ENCODE measurements at regions not wholly inside any gene's neighbourhood (a gene's known extent, or its start where the extent isn't known, plus 50 kb on each side); places are given as distances from the start of the nearest gene placed in this dataset.

- TF ChIP-seq CTCF (conservative IDR thresholded peaks at IDR 0.05 in 1 of 2, IDR thresholded peaks at IDR 0.05 in 1 of 2; ENCODE audit: extremely low read depth in 1 of 2, insufficient read depth in 1 of 2, low read depth in 1 of 2, low read length in 2 of 2) (no peak), EZH2 (IDR thresholded peaks at IDR 0.05; ENCODE audit: borderline replicate concordance, low read length) (no peak)
Observed at GRCh38 chr9:28538132-28538531, 964.9 kb upstream of the C9orf72 start.

Measured in mammary epithelial cell (primary cell).